DND-41 (cell line): ENCODE measurements at regions not wholly inside any gene's neighbourhood (a gene's known extent, or its start where the extent isn't known, plus 50 kb on each side); places are given as distances from the start of the nearest gene placed in this dataset.

ENCODE experiments used
- ATAC-seq: fragments of 200-7000 bp; cut with Tn5 transposase; 3 replicates; pipeline ENCODE4 v1.9.1; 2021; ENCODE audit warnings: low read depth; ENCODE audit not compliant: insufficient read depth
- DNase-seq: peaks from one replicate; pipeline ENCODE4 v3.0.0-alpha.2; 2020
- H2AFZ ChIP-seq: 2 replicates; pipeline ENCODE4 v1.6.0; 2012; ENCODE audit warnings: low read depth, low read length
- H3K27ac ChIP-seq: 2 replicates; pipeline ENCODE4 v1.5.1; 2012; ENCODE audit warnings: low read length, inconsistent platforms
- H3K27me3 ChIP-seq: fragments of 200-600 bp; sonication (generic); 2 replicates; pipeline ENCODE4 v1.6.0; 2012; ENCODE audit warnings: low read length, mild to moderate bottlenecking, inconsistent platforms; ENCODE audit not compliant: insufficient read depth, poor library complexity
- H3K36me3 ChIP-seq: 2 replicates; pipeline ENCODE4 v1.5.1; 2012; ENCODE audit warnings: low read length, inconsistent platforms; ENCODE audit not compliant: insufficient read depth
- H3K4me1 ChIP-seq: 2 replicates; pipeline ENCODE4 v1.5.1; 2012; ENCODE audit warnings: mild to moderate bottlenecking, low read length; ENCODE audit not compliant: insufficient read depth
- H3K4me2 ChIP-seq: 2 replicates; pipeline ENCODE4 v1.6.0; 2012; ENCODE audit warnings: mild to moderate bottlenecking, moderate library complexity, low read length, inconsistent platforms; ENCODE audit not compliant: insufficient read depth
- H3K4me3 ChIP-seq, 2 experiments: fragments of 200-600 bp in 1 of 2; shearing (Covaris generic) in 1 of 2; 2 replicates each; pipeline ENCODE4 v1.5.1; 2012 to 2016; ENCODE audit warnings: inconsistent platforms in 2 of 2, low read length in 2 of 2, mild to moderate bottlenecking in 2 of 2, low read depth in 1 of 2, moderate library complexity in 1 of 2
- H3K79me2 ChIP-seq: 2 replicates; pipeline ENCODE4 v1.6.0; 2012; ENCODE audit warnings: low read length, inconsistent platforms; ENCODE audit not compliant: insufficient read depth
- H3K9ac ChIP-seq: 2 replicates; pipeline ENCODE4 v1.6.0; 2012; ENCODE audit warnings: low read depth, mild to moderate bottlenecking, inconsistent platforms, low read length, moderate library complexity
- H3K9me3 ChIP-seq: 2 replicates; pipeline ENCODE4 v1.5.1; 2012; ENCODE audit warnings: low read length, moderate library complexity, mild to moderate bottlenecking, inconsistent platforms; ENCODE audit not compliant: insufficient read depth, severe bottlenecking
- H4K20me1 ChIP-seq: 2 replicates; pipeline ENCODE4 v1.6.0; 2012; ENCODE audit warnings: low read length; ENCODE audit not compliant: insufficient read depth
- CTCF ChIP-seq: IDR thresholded peaks from 2 replicates; pipeline ENCODE4 v1.5.1; 2012; ENCODE audit warnings: borderline replicate concordance, low read length, moderate library complexity, mild to moderate bottlenecking; ENCODE audit not compliant: poor library complexity, severe bottlenecking; ENCODE audit errors: extremely low read depth
- EZH2 ChIP-seq: IDR thresholded peaks from 3 replicates; pipeline ENCODE4 v1.6.1; 2012; ENCODE audit warnings: borderline replicate concordance, low read depth, mild to moderate bottlenecking, moderate library complexity, low read length, inconsistent platforms; ENCODE audit not compliant: severe bottlenecking

GRCh38 chr1:79903321-79903720 is 896.8 kb upstream of the ADGRL4 start:
- no peak for DNase-seq
- Histone ChIP-seq H3K27ac (no peak overlapping the region), H3K4me3 (no peak overlapping the region), H4K20me1 (no peaks in the 10 kb centered on the region), H3K4me1 (no peaks in the 10 kb centered on the region), H3K9me3 (no peaks in the 10 kb centered on the region), H3K9ac (no peak overlapping the region), H3K79me2 (no peaks in the 10 kb centered on the region), H2AFZ (no peak overlapping the region), H3K36me3 (no peaks in the 10 kb centered on the region), H3K4me2 (no peak overlapping the region), H3K27me3 (no peaks in the 10 kb centered on the region)
- ATAC-seq, result no peak
- TF ChIP-seq EZH2 (no peak), CTCF (no peak)

- H3K9ac ChIP-seq, result no peak overlapping the region
- TF ChIP-seq CTCF, result no peak
- TF ChIP-seq EZH2, result no peak
- no peak overlapping the region for H3K4me2 ChIP-seq
- H3K27ac ChIP-seq, result no peak overlapping the region
- H2AFZ ChIP-seq, result no peak overlapping the region
- H3K36me3 ChIP-seq, result no peaks in the 10 kb centered on the region
- no peaks in the 10 kb centered on the region for H3K9me3 ChIP-seq
- no peaks in the 10 kb centered on the region for H3K4me1 ChIP-seq
- H3K4me3 ChIP-seq, result no peak overlapping the region
- ATAC-seq (no peak), DNase-seq (no peak)
- H3K27me3 ChIP-seq, result no peaks in the 10 kb centered on the region
- no peaks in the 10 kb centered on the region for H4K20me1 ChIP-seq
- H3K79me2 ChIP-seq, result no peaks in the 10 kb centered on the region
These were observed 895.9 kb upstream of the ADGRL4 start for GRCh38 chr1:79902418-79902817.

GRCh38 chr1:79899914-79900313 is 893.4 kb upstream of the ADGRL4 start:
- H3K27me3 ChIP-seq, result no peaks in the 10 kb centered on the region
- DNase-seq, result no peak
- H3K36me3 ChIP-seq, result no peaks in the 10 kb centered on the region
- H3K9ac ChIP-seq, result no peak overlapping the region
- no peak overlapping the region for H3K27ac ChIP-seq
- H4K20me1 ChIP-seq, result no peaks in the 10 kb centered on the region
- TF ChIP-seq CTCF (no peak), EZH2 (no peak)
- H3K4me1 ChIP-seq, result no peaks in the 10 kb centered on the region
- H3K79me2 ChIP-seq, result no peaks in the 10 kb centered on the region
- H3K9me3 ChIP-seq, result no peaks in the 10 kb centered on the region
- no peak overlapping the region for H3K4me2 ChIP-seq
- no peak overlapping the region for H3K4me3 ChIP-seq
- H2AFZ ChIP-seq, result no peak overlapping the region
- no peak for ATAC-seq

GRCh38 chr1:79896140-79896539 is 889.6 kb upstream of the ADGRL4 start:
- ATAC-seq, result no peak
- H3K36me3 ChIP-seq, result no peaks in the 10 kb centered on the region
- no peaks in the 10 kb centered on the region for H4K20me1 ChIP-seq
- H3K4me2 ChIP-seq, result no peak overlapping the region
- no peaks in the 10 kb centered on the region for H3K79me2 ChIP-seq
- no peak for TF ChIP-seq EZH2
- TF ChIP-seq CTCF, result no peak
- no peaks in the 10 kb centered on the region for H3K27me3 ChIP-seq
- no peak for DNase-seq
- H2AFZ ChIP-seq, result no peak overlapping the region
- H3K27ac ChIP-seq, result no peak overlapping the region
- no peaks in the 10 kb centered on the region for H3K4me1 ChIP-seq
- no peaks in the 10 kb centered on the region for H3K9me3 ChIP-seq
- no peak overlapping the region for H3K9ac ChIP-seq
- H3K4me3 ChIP-seq, result no peak overlapping the region
